ENCODE measurements at regions not wholly inside any gene's neighbourhood (a gene's known extent, or its start where the extent isn't known, plus 50 kb on each side); places are given as distances from the start of the nearest gene placed in this dataset.
"Not testable (repeated sequence)": the region's sequence is repeated elsewhere in the genome, so short reads cannot be mapped to it uniquely, and the experiment has no call there.

- no peak for TF ChIP-seq CTCF (IDR thresholded peaks at IDR 0.05)
- H3K27me3 Mint-ChIP-seq (ENCODE audit: insufficient read depth), result no peaks in the 10 kb centered on the region
- peaks cover 21% of the 10 kb centered on the region for H3K9me3 Mint-ChIP-seq
- H3K36me3 Mint-ChIP-seq (ENCODE audit: low read depth), result no peaks in the 10 kb centered on the region
- no peak for DNase-seq
- no peak overlapping the region for H3K4me3 Mint-ChIP-seq
- H3K4me1 Mint-ChIP-seq (ENCODE audit: low read depth), result no peaks in the 10 kb centered on the region
- no peak overlapping the region for H3K27ac Mint-ChIP-seq
Observed at GRCh38 chr9:102507044-102507687, 488.0 kb upstream of the CYLC2 start.

- H3K36me3 Mint-ChIP-seq (ENCODE audit: low read depth), result no peaks in the 10 kb centered on the region
- H3K9me3 Mint-ChIP-seq, result peaks cover 24% of the 10 kb centered on the region
- H3K4me1 Mint-ChIP-seq (ENCODE audit: low read depth), result no peaks in the 10 kb centered on the region
- no peaks in the 10 kb centered on the region for H3K27me3 Mint-ChIP-seq (ENCODE audit: insufficient read depth)
- DNase-seq, result no peak
- H3K27ac Mint-ChIP-seq, result no peak overlapping the region
- TF ChIP-seq CTCF (IDR thresholded peaks at IDR 0.05), result no peak
- no peak overlapping the region for H3K4me3 Mint-ChIP-seq
Observed at GRCh38 chr9:102506406-102506805, 488.7 kb upstream of the CYLC2 start.

- no peaks in the 10 kb centered on the region; the same call in 1 of the 2 replicates for H3K27me3 Mint-ChIP-seq (ENCODE audit: insufficient read depth)
- no peak overlapping the region for H3K4me3 Mint-ChIP-seq
- H3K27ac Mint-ChIP-seq, result no peak overlapping the region
- H3K9me3 Mint-ChIP-seq, result peaks cover 41% of the 10 kb centered on the region
- no peak for DNase-seq
- no peak for TF ChIP-seq CTCF (IDR thresholded peaks at IDR 0.05)
- no peaks in the 10 kb centered on the region for H3K4me1 Mint-ChIP-seq (ENCODE audit: low read depth)
- H3K36me3 Mint-ChIP-seq (ENCODE audit: low read depth), result peaks cover 5% of the 10 kb centered on the region; the same call in 1 of the 2 replicates
Observed at GRCh38 chr9:102499468-102499867, 495.7 kb upstream of the CYLC2 start.

- H3K27me3 Mint-ChIP-seq (ENCODE audit: insufficient read depth), result no peaks in the 10 kb centered on the region; the same call in 1 of the 2 replicates
Observed at GRCh38 chr9:102497709-102498108, 497.4 kb upstream of the CYLC2 start.

GRCh38 chr9:102486976-102487375 is 508.2 kb upstream of the CYLC2 start:
- not testable (repeated sequence) for DNase-seq; H3K27me3 Mint-ChIP-seq (ENCODE audit: insufficient read depth); H3K4me3 Mint-ChIP-seq; H3K4me1 Mint-ChIP-seq (ENCODE audit: low read depth); H3K36me3 Mint-ChIP-seq (ENCODE audit: low read depth); H3K27ac Mint-ChIP-seq
- H3K9me3 Mint-ChIP-seq, result peaks cover 30% of the 10 kb centered on the region

More at GRCh38 chr9:102497709-102498108, 497.4 kb upstream of the CYLC2 start:
- TF ChIP-seq CTCF (IDR thresholded peaks at IDR 0.05), result no peak
- DNase-seq, result no peak
- no peak overlapping the region for H3K27ac Mint-ChIP-seq
- H3K36me3 Mint-ChIP-seq (ENCODE audit: low read depth), result peaks cover 5% of the 10 kb centered on the region; the same call in 1 of the 2 replicates
- H3K9me3 Mint-ChIP-seq, result peaks cover 43% of the 10 kb centered on the region
- H3K4me3 Mint-ChIP-seq, result no peak overlapping the region
- no peaks in the 10 kb centered on the region for H3K4me1 Mint-ChIP-seq (ENCODE audit: low read depth)

- TF ChIP-seq CTCF (IDR thresholded peaks at IDR 0.05), result no peak
Observed at GRCh38 chr9:102483651-102484050, 511.5 kb upstream of the CYLC2 start.

More at GRCh38 chr9:102483651-102484050, 511.5 kb upstream of the CYLC2 start:
- no peak overlapping the region for H3K27ac Mint-ChIP-seq
- no peaks in the 10 kb centered on the region for H3K4me1 Mint-ChIP-seq (ENCODE audit: low read depth)
- peaks cover 2% of the 10 kb centered on the region for H3K27me3 Mint-ChIP-seq (ENCODE audit: insufficient read depth)
- peaks cover 23% of the 10 kb centered on the region for H3K9me3 Mint-ChIP-seq
- no peak for DNase-seq
- no peaks in the 10 kb centered on the region for H3K36me3 Mint-ChIP-seq (ENCODE audit: low read depth)
- no peak overlapping the region for H3K4me3 Mint-ChIP-seq
